GM12864 (cell line): ENCODE measurements at regions not wholly inside any gene's neighbourhood (a gene's known extent, or its start where the extent isn't known, plus 50 kb on each side); places are given as distances from the start of the nearest gene placed in this dataset.

Experiments used
- DNase-seq: peaks from one replicate; pipeline ENCODE4 v3.0.0-alpha.2; 2011; ENCODE audit warnings: low read depth
- H3K4me3 ChIP-seq: 2 replicates; pipeline ENCODE4 v1.5.1; 2011; ENCODE audit warnings: mild to moderate bottlenecking, low read depth, low read length, control low read depth
- CTCF ChIP-seq: IDR thresholded peaks from 2 replicates; pipeline ENCODE4 v1.5.1; 2011; ENCODE audit warnings: low read depth, mild to moderate bottlenecking, moderate library complexity, low read length, control low read depth, inconsistent platforms; ENCODE audit errors: missing control alignments

DNA sequence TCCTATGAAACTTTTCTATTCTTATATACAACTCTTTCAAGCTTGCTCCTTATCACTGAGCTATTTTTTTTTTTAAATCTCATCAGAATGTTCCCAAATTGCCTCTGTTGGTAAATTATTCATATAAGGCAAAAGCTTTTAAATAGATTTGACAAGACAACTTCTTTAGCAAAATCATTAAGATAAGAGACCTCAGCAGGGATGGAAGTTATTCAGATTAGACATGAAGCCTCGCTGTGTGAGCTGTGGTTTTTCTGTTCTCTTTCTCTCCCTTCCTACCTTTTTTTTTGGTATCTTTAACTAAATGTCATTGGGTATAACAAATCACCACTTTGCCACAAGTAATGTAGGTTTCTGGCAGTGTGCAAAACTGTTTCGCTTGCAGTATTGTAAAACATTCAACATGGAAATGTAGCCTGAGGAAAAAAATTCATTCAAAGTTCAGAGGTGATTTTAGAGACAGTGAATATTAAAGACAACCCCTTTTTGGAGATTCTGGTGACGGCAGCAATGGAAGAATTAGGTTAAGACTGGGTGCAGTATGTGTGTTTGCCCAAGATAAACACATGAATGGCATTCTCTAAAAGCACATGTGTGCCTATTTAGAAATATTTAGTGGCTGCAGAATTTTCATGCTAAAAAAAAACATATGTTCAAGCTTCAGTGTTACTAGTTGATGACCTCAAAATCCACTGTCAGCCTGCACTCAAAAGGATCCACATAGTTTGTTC is 467.1 kb downstream of the ZNF608 start:
- no peak for TF ChIP-seq CTCF
- no peak overlapping the region for H3K4me3 ChIP-seq
- DNase-seq = no peak

- H3K4me3 ChIP-seq = no peak overlapping the region
- TF ChIP-seq CTCF = no peak
- no peak for DNase-seq
Measured at GRCh38 chr5:124278636-124279035, 467.8 kb downstream of the ZNF608 start.

GRCh38 chr5:124277767-124278545 is 468.5 kb downstream of the ZNF608 start:
- H3K4me3 ChIP-seq = no peak overlapping the region
- no peak for TF ChIP-seq CTCF
- no peak for DNase-seq

GRCh38 chr5:124276166-124276565 is 470.3 kb downstream of the ZNF608 start:
- no peak for TF ChIP-seq CTCF
- no peak overlapping the region for H3K4me3 ChIP-seq
- no peak for DNase-seq

DNA sequence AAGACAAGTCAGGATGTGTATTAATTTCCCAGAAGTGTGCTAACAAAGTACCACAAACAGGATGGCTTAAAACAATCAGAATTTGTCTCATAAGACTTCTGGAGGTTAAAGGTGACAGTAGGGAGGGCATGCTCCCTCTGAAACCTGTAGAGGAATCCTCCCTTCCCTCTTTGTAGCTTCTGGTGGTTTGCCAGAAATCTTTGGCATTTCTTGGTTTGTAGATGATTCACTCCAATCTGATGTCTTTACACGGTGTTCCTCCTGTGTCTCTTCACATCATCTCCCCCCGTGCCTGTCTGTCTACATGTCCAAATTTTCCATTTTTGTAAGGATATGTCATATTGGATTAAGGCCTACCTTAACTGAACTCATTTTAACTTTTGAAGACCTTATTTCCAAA is 471.5 kb downstream of the ZNF608 start:
- H3K4me3 ChIP-seq = no peak overlapping the region
- TF ChIP-seq CTCF = no peak
- no peak for DNase-seq

DNA sequence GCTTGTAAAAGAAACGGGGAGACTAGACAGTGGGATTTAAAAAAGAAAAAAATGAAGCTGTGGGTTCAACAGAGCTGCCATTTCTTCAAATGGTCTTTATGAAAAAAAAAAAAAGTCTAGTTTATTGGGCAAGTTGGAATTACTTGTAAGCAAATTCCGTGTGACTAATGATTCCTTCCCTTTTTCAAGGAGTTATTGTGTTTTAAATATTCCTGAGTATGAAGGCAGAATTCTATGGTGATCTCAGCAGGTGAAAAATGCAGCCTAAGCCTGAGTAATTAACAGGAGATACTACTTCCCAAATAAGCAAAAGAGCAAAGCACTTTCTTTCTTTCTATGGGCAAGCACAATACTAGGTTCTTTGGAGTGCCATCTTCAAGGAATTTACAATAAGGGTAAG is 481.9 kb downstream of the ZNF608 start:
- H3K4me3 ChIP-seq = no peak overlapping the region
- no peak for DNase-seq
- no peak for TF ChIP-seq CTCF
